ENCODE measurements at regions not wholly inside any gene's neighbourhood (a gene's known extent, or its start where the extent isn't known, plus 50 kb on each side); places are given as distances from the start of the nearest gene placed in this dataset.

- TF ChIP-seq CTCF (IDR thresholded peaks at IDR 0.05; ENCODE audit: low read depth, low read length, missing control alignments): no peak
- Histone ChIP-seq H3K4me3 (ENCODE audit: low read depth, low read length) (no peak overlapping the region), H3K36me3 (replicated peaks) (no peaks in the 10 kb centered on the region), H3K27me3 (replicated peaks) (no peaks in the 10 kb centered on the region), H3K27ac (no peak overlapping the region)
- in situ Hi-C loops (cut with HindIII; ENCODE audit: low pct_ligation_motif_present, low sequenced_read_pairs): no loop called here
- DNase-seq: no peak
Measured at GRCh38 chr13:80972857-80973478, 632.0 kb upstream of the SPRY2 start.

DNA sequence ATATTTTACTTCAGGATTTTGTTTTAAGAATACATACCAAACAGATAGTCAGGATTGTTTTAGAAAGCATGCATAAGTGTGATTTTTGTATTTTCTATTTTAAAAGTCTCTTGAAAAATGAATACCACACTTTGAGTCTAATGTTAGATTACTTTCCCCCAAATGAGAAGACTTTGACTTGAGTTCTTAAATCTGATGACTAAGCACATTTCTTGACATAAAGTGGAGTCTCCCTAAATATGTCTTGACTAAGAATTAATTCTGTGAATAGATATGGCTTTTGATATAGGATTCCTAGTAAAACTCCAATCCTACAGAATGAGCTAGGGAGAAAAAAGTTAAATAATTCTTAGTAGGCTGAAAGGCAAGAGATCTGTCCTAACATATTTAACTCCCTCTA is 624.2 kb upstream of the SPRY2 start:
- Histone ChIP-seq H3K4me3 (ENCODE audit: low read depth, low read length) (no peak overlapping the region), H3K36me3 (replicated peaks) (no peaks in the 10 kb centered on the region), H3K27me3 (replicated peaks) (no peaks in the 10 kb centered on the region), H3K27ac (no peak overlapping the region)
- no peak for TF ChIP-seq CTCF (IDR thresholded peaks at IDR 0.05; ENCODE audit: low read depth, low read length, missing control alignments)
- no peak for DNase-seq
- in situ Hi-C loops (cut with HindIII; ENCODE audit: low pct_ligation_motif_present, low sequenced_read_pairs): no loop called here

- no peak for DNase-seq
- H3K36me3 ChIP-seq (replicated peaks): no peaks in the 10 kb centered on the region
- in situ Hi-C loops (cut with HindIII; ENCODE audit: low pct_ligation_motif_present, low sequenced_read_pairs): no loop called here
- no peaks in the 10 kb centered on the region for H3K27me3 ChIP-seq (replicated peaks)
- no peak overlapping the region for H3K4me3 ChIP-seq (ENCODE audit: low read depth, low read length)
- no peak overlapping the region for H3K27ac ChIP-seq
- TF ChIP-seq CTCF (IDR thresholded peaks at IDR 0.05; ENCODE audit: low read depth, low read length, missing control alignments): no peak
Measured at GRCh38 chr13:80962855-80963254, 621.9 kb upstream of the SPRY2 start.

- no peak overlapping the region for H3K4me3 ChIP-seq (ENCODE audit: low read depth, low read length)
- H3K27ac ChIP-seq: no peak overlapping the region
- in situ Hi-C loops (cut with HindIII; ENCODE audit: low pct_ligation_motif_present, low sequenced_read_pairs): no loop called here
- no peaks in the 10 kb centered on the region for H3K27me3 ChIP-seq (replicated peaks)
- H3K36me3 ChIP-seq (replicated peaks): no peaks in the 10 kb centered on the region
- no peak for TF ChIP-seq CTCF (IDR thresholded peaks at IDR 0.05; ENCODE audit: low read depth, low read length, missing control alignments)
- no peak for DNase-seq
Measured at GRCh38 chr13:80962173-80962572, 621.2 kb upstream of the SPRY2 start.

DNA sequence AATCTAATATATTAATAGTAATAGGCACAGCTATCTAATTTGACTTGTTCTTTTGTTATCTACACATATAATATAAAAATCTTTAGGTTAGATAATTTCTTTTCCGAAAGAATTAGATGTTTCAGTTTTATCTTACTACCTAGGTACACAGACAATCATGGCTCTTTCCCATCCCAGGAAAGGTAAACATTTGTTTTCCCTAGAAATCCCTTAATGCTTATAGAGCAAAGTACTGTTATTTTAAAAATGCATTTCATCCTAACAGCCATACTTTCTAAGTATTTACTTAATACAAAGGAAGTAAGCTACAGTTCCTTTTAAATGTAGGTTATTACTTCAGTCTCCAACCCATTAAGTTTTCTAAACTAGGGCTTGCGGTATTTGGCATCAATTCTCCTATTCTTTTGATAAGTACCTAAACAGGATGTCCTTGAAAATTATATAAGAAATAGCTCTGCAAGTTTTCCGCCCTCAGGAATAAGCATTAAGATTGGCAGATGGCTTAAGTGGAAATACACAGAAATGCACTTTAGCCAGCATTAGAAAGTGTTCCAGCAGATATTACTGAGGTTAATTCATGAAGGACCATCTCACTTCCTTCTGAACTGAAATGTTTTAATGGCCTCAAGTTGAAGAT is 616.2 kb upstream of the SPRY2 start:
- DNase-seq: no peak
- Histone ChIP-seq H3K4me3 (ENCODE audit: low read depth, low read length) (no peak overlapping the region), H3K36me3 (replicated peaks) (no peaks in the 10 kb centered on the region), H3K27me3 (replicated peaks) (no peaks in the 10 kb centered on the region), H3K27ac (no peak overlapping the region)
- no peak for TF ChIP-seq CTCF (IDR thresholded peaks at IDR 0.05; ENCODE audit: low read depth, low read length, missing control alignments)
- in situ Hi-C loops (cut with HindIII; ENCODE audit: low pct_ligation_motif_present, low sequenced_read_pairs): no loop called here

DNA sequence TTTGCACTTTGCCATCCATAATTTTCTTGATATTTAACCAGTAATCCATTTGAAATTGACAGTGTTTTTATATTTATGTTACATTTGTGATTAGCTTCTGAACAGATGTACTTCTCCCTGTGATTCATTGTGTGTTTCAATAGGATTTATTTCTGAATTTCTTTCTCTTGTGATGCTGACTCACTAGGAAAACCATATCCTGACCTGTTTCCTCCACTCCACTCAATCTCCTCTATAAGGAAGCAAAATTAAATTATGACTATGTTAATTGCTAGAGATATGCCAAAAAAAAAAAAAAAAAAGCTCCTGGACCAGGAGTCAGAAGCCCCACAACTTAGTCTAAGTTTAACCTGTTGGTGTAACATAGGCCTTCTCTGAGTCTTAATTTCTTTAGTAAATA is 614.6 kb upstream of the SPRY2 start:
- Histone ChIP-seq H3K27ac (no peak overlapping the region), H3K36me3 (replicated peaks) (no peaks in the 10 kb centered on the region), H3K4me3 (ENCODE audit: low read depth, low read length) (no peak overlapping the region), H3K27me3 (replicated peaks) (no peaks in the 10 kb centered on the region)
- no peak for TF ChIP-seq CTCF (IDR thresholded peaks at IDR 0.05; ENCODE audit: low read depth, low read length, missing control alignments)
- DNase-seq: no peak
- in situ Hi-C loops (cut with HindIII; ENCODE audit: low pct_ligation_motif_present, low sequenced_read_pairs): no loop called here
